ENCODE measurements at regions not wholly inside any gene's neighbourhood (a gene's known extent, or its start where the extent isn't known, plus 50 kb on each side); places are given as distances from the start of the nearest gene placed in this dataset.

- no peaks in the 10 kb centered on the region for H4K20me1 ChIP-seq (ENCODE audit: control insufficient read depth, extremely low read depth, insufficient read depth, low read length)
- DNase-seq (ENCODE audit: low read depth in 2 of 2) = no peak
- no peaks in the 10 kb centered on the region for H3K9me3 ChIP-seq (ENCODE audit: control insufficient read depth, insufficient read depth, low read depth, low read length)
- H3K79me2 ChIP-seq (ENCODE audit: control insufficient read depth, insufficient read depth, low read length) = no peaks in the 10 kb centered on the region
- no peak overlapping the region for H3K4me3 ChIP-seq (replicated peaks in 1 of 4; ENCODE audit: control extremely low read depth in 1 of 4, insufficient read depth in 1 of 4, low read depth in 3 of 4, low read length in 4 of 4)
- H3K9ac ChIP-seq (ENCODE audit: insufficient read depth, low read length) = no peak overlapping the region
- TF ChIP-seq, protein P1, sequence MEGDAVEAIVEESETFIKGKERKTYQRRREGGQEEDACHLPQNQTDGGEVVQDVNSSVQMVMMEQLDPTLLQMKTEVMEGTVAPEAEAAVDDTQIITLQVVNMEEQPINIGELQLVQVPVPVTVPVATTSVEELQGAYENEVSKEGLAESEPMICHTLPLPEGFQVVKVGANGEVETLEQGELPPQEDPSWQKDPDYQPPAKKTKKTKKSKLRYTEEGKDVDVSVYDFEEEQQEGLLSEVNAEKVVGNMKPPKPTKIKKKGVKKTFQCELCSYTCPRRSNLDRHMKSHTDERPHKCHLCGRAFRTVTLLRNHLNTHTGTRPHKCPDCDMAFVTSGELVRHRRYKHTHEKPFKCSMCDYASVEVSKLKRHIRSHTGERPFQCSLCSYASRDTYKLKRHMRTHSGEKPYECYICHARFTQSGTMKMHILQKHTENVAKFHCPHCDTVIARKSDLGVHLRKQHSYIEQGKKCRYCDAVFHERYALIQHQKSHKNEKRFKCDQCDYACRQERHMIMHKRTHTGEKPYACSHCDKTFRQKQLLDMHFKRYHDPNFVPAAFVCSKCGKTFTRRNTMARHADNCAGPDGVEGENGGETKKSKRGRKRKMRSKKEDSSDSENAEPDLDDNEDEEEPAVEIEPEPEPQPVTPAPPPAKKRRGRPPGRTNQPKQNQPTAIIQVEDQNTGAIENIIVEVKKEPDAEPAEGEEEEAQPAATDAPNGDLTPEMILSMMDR (conservative IDR thresholded peaks at IDR 0.05 in 1 of 2, IDR thresholded peaks at IDR 0.05 in 1 of 2; ENCODE audit: low read depth in 1 of 2, low read length in 2 of 2) = no peak
- no peak for TF ChIP-seq EZH2 (IDR thresholded peaks at IDR 0.05; ENCODE audit: low read length, missing control alignments)
- H3K27me3 ChIP-seq (ENCODE audit: control insufficient read depth, insufficient read depth, low read length) = no peaks in the 10 kb centered on the region
- no peaks in the 10 kb centered on the region for H3K4me1 ChIP-seq (ENCODE audit: control insufficient read depth, extremely low read depth, insufficient read depth, low read length)
- H3K36me3 ChIP-seq (ENCODE audit: control insufficient read depth, insufficient read depth, low read length) = no peaks in the 10 kb centered on the region
- H3K27ac ChIP-seq (ENCODE audit: insufficient read depth, low read length) = no peak overlapping the region
- no peak overlapping the region for H3K4me2 ChIP-seq (ENCODE audit: extremely low read depth, insufficient read depth, low read length)
- H2AFZ ChIP-seq (ENCODE audit: low read length) = no peak overlapping the region
Observed at GRCh38 chr2:234406085-234406484, 90.8 kb downstream of the ARL4C start.

- Histone ChIP-seq H3K79me2 (ENCODE audit: control insufficient read depth, insufficient read depth, low read length) (no peaks in the 10 kb centered on the region), H3K4me1 (ENCODE audit: control insufficient read depth, extremely low read depth, insufficient read depth, low read length) (no peaks in the 10 kb centered on the region), H3K27me3 (ENCODE audit: control insufficient read depth, insufficient read depth, low read length) (no peaks in the 10 kb centered on the region), H3K4me3 (replicated peaks in 1 of 4; ENCODE audit: control extremely low read depth in 1 of 4, insufficient read depth in 1 of 4, low read depth in 3 of 4, low read length in 4 of 4) (no peak overlapping the region), H3K9me3 (ENCODE audit: control insufficient read depth, insufficient read depth, low read depth, low read length) (no peaks in the 10 kb centered on the region), H3K36me3 (ENCODE audit: control insufficient read depth, insufficient read depth, low read length) (no peaks in the 10 kb centered on the region), H4K20me1 (ENCODE audit: control insufficient read depth, extremely low read depth, insufficient read depth, low read length) (no peaks in the 10 kb centered on the region), H3K4me2 (ENCODE audit: extremely low read depth, insufficient read depth, low read length) (no peak overlapping the region), H2AFZ (ENCODE audit: low read length) (no peak overlapping the region), H3K27ac (ENCODE audit: insufficient read depth, low read length) (no peak overlapping the region), H3K9ac (ENCODE audit: insufficient read depth, low read length) (no peak overlapping the region)
- no peak for DNase-seq (ENCODE audit: low read depth in 2 of 2)
- no peak for TF ChIP-seq EZH2 (IDR thresholded peaks at IDR 0.05; ENCODE audit: low read length, missing control alignments)
- TF ChIP-seq, protein P1 (conservative IDR thresholded peaks at IDR 0.05 in 1 of 2, IDR thresholded peaks at IDR 0.05 in 1 of 2; ENCODE audit: low read depth in 1 of 2, low read length in 2 of 2) = no peak
Observed at GRCh38 chr2:234405462-234405861, 91.4 kb downstream of the ARL4C start.

GRCh38 chr2:234404957-234405356 lies 91.9 kb downstream of the ARL4C start:
- Histone ChIP-seq H3K4me1 (ENCODE audit: control insufficient read depth, extremely low read depth, insufficient read depth, low read length) (no peaks in the 10 kb centered on the region), H3K27ac (ENCODE audit: insufficient read depth, low read length) (no peak overlapping the region), H4K20me1 (ENCODE audit: control insufficient read depth, extremely low read depth, insufficient read depth, low read length) (no peaks in the 10 kb centered on the region), H3K9ac (ENCODE audit: insufficient read depth, low read length) (no peak overlapping the region), H2AFZ (ENCODE audit: low read length) (no peak overlapping the region), H3K4me3 (replicated peaks in 1 of 4; ENCODE audit: control extremely low read depth in 1 of 4, insufficient read depth in 1 of 4, low read depth in 3 of 4, low read length in 4 of 4) (no peak overlapping the region), H3K27me3 (ENCODE audit: control insufficient read depth, insufficient read depth, low read length) (no peaks in the 10 kb centered on the region), H3K36me3 (ENCODE audit: control insufficient read depth, insufficient read depth, low read length) (no peaks in the 10 kb centered on the region), H3K4me2 (ENCODE audit: extremely low read depth, insufficient read depth, low read length) (no peak overlapping the region), H3K9me3 (ENCODE audit: control insufficient read depth, insufficient read depth, low read depth, low read length) (no peaks in the 10 kb centered on the region), H3K79me2 (ENCODE audit: control insufficient read depth, insufficient read depth, low read length) (no peaks in the 10 kb centered on the region)
- TF ChIP-seq, protein P1 (conservative IDR thresholded peaks at IDR 0.05 in 1 of 2, IDR thresholded peaks at IDR 0.05 in 1 of 2; ENCODE audit: low read depth in 1 of 2, low read length in 2 of 2) = no peak
- no peak for TF ChIP-seq EZH2 (IDR thresholded peaks at IDR 0.05; ENCODE audit: low read length, missing control alignments)
- DNase-seq (ENCODE audit: low read depth in 2 of 2) = no peak

All from fibroblast of lung (primary cell).